Testis (tissue), 2 donors: ENCODE measurements at regions not wholly inside any gene's neighbourhood (a gene's known extent, or its start where the extent isn't known, plus 50 kb on each side); places are given as distances from the start of the nearest gene placed in this dataset.

Experiments
- CTCF ChIP-seq, 3 experiments: fragments of 450-650 bp in 2 of 3; fragments of 200-600 bp in 1 of 3; sonication (generic) in 1 of 3; IDR thresholded peaks; one replicate each; pipeline ENCODE4 v1.5.1; 2016 to 2019; ENCODE audit warnings: antibody characterized with exemption in 3 of 3, mild to moderate bottlenecking in 2 of 3, moderate library complexity in 1 of 3
- POLR2A ChIP-seq: fragments of 450-650 bp; IDR thresholded peaks from one replicate; pipeline ENCODE4 v1.6.1; 2017; ENCODE audit warnings: antibody characterized with exemption, mild to moderate bottlenecking, moderate library complexity

GRCh38 chr2:89823556-89823955 is 1132.1 kb downstream of the RPIA start:
- TF ChIP-seq CTCF (IDR thresholded peaks at IDR 0.05): no peak
- no peak for TF ChIP-seq POLR2A
